Activated CD4-positive, alpha-beta T cell treated with anti-CD3 and anti-CD28 coated beads, Interleukin-2, Interleukin-6, amounts not matched to agents 100 ng/mL and 50 ng/mL, durations not matched to agents 16 hours and 8 hours (primary cell): ENCODE measurements at regions not wholly inside any gene's neighbourhood (a gene's known extent, or its start where the extent isn't known, plus 50 kb on each side); places are given as distances from the start of the nearest gene placed in this dataset.

Source experiments
- DNase-seq: peaks from one replicate; pipeline ENCODE4 v3.0.0-alpha.2; 2020

GRCh38 chr11:123253223-123253622 is 58.2 kb upstream of the CLMP start:
- no peak for DNase-seq

- DNase-seq, result no peak
Observed at GRCh38 chr11:123251657-123252344, 56.8 kb upstream of the CLMP start.

GRCh38 chr11:123250892-123251656 is 56.0 kb upstream of the CLMP start:
- no peak for DNase-seq

DNA sequence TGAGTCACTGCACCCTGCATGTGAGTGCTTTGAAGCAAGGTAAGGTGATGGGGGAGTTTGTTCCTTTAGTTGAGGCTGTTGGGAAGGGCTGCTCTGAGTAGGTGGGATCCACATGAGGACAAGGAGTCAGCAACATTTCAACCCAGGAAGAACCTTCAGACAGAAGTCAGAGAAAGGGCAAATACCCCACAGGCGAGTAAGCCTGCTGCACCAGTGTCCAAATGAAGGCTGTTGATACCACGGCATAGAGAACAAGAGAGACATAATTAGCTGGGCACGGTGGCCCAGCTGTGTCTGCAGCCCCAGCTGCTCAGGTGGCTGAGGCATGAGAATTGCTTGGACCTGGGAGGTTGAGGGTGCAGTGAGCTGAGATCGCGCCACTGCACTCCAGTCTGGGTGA is 54.3 kb upstream of the CLMP start:
- DNase-seq, result no peak

- DNase-seq, result no peak
Observed at GRCh38 chr11:123247813-123248379, 52.8 kb upstream of the CLMP start.

DNA sequence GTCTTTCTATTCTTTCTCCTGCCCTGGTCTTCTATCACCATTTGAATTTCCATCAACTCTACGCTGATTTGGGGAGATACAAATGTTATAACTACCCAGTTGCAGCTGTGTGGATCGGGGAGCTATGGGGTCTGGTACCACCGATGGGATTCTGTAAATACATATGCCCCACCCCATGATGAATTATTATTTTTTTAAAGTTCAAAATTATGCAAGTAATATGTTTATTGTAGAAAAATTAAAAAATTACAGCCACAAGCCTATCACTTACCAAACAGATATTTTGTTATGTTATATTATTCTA is 52.4 kb upstream of the CLMP start:
- DNase-seq, result no peak

- peak; percentile 88 for DNase-seq
Observed at GRCh38 chr11:123246749-123247495, 51.9 kb upstream of the CLMP start.

GRCh38 chr11:123245567-123245966 is 50.5 kb upstream of the CLMP start:
- no peak for DNase-seq
